Left renal cortex interstitium (tissue), 4 donors: ENCODE measurements at regions not wholly inside any gene's neighbourhood (a gene's known extent, or its start where the extent isn't known, plus 50 kb on each side); places are given as distances from the start of the nearest gene placed in this dataset.

Experiments used
- DNase-seq, 4 donors: peaks; one replicate each; pipeline ENCODE4 v3.0.0-alpha.2; 2013; ENCODE audit warnings: low read depth in 4 of 4, low spot score in 2 of 4, missing footprints in 1 of 4

DNA sequence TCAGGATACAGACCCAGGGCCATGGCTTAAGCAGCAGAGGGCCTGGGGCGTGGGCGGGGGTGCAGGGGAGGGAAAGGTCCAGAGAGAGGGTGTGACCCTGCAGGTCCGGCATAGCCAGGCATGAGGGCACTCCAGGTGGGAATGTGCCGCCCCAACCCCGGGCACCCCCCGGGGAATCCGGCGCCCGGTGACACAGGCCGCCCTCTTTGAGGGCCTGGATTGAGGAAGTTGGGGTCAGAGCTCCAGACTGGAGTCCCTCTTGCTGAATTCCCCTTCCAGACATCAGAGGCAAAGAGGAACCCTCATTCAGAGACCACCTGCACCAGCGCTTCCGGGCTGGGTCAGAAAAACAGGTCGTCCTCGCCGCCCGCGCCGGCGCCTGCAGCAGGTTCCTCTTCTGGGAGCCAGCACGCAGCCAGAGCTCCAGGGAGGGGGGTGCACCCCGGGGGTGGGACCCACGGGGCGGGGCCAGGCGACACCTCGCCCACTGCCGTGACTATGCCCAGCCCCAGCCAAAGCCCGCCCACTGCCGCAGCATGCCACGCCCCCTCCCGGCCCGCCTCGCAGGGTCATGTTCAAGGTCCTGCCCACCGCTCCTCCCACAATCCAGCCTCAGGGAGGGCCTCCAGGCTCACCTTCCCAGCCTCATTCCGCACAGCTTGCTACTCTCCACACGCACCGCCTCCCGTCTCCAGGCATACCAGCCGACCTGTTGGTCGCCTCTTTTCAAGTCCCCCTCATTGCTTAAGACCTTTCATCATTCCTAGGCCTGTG is 98.3 kb upstream of the ID2 start:
- DNase-seq: peak; percentile 59 to 85 (median 78)

DNA sequence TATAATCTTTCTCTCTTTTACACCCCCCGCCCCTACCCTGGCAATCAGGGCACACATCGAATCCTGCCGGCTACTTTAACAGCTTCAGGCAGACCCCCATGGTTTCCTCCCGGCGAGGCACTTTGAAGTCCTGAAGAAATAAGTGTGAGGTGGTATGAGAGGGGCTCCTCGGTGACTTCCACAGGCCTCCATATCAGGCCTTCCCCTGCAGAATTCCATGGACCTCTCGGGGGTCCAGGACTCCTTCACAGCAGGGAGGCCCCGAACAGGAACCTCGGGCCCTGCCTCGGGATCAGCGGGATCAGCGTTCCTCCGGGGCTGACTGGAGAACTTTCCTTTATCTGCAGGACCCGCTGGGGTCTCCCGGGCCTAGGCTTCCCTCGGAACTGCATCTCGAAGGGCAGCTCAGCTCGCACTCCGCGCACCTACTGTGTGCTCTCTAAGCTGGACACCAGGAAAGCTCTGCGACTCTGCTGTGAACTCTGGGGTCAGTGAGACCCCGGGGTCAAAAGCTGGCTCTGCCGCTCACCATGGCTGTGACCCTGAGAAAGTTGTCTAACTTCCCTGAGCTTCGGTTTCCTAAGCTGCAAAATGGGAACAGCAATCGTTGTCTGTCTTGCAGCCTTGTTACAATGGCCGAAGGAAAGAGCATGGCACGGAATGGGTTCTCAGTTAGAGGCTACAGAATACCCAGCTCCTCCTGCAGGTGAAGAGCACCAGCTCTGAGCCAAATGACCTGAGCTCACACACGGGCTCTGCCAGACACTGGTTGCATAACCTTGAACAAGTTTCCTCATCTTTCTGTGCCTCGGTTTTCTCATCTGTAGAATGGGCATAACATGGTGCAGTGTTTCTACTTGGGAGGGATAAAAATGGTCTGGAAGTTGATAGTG is 97.4 kb upstream of the ID2 start:
- DNase-seq: no peak

DNA sequence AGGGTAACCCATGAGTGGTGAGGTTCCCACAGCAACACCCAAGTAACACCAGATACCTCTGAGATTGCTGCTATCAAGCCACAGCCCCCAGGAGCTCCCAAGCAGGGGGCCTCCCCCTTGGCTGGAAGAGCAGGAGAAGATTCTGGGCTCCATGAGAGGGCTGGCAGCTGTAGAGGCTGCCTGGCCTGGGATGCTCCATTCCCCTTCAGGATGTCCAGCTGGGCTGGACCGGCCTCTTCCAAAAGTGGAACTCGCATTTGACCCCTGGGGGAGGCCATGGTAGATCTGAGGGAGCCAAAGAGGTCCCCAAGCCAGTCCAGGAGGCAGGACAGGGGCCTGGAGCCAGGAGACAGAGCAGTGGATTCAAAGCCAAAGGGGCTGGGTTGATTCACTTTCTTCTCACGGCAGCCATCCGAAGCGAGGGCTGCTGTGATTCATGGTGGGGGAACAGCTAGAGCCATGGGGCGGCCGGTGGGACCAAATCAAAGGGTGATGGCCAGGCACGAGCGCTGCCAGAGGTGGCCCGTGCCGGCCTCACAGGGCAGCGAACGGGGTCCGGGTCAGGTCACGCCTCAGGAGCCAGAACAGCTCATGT is 95.3 kb upstream of the ID2 start:
- no peak for DNase-seq

DNA sequence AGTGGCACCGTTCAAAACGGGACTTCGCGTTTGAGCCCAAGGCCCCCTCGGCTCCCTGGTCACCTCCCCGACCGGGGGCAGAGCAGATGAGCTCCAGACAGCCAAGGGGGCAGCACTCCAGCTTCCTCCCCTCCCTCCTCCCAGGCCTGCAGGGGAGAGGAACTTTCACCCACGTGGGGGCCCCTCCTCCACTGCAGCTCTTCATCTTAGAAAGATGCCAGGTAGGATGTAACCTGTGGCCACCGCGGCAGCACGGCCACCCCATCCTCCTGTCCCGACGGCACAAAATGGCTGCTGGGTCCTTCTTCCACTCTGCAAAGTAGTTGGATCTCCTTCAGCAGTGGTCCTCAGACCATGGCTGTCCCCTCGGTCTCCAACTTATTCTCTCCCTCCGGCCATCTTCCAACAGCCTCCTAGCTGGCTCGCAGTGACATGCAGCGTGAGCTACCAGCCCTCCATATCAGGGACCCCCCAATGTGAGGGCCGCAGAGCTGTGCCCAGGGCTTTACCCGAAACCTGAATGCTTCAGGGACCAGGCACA is 94.5 kb upstream of the ID2 start:
- no peak for DNase-seq

DNA sequence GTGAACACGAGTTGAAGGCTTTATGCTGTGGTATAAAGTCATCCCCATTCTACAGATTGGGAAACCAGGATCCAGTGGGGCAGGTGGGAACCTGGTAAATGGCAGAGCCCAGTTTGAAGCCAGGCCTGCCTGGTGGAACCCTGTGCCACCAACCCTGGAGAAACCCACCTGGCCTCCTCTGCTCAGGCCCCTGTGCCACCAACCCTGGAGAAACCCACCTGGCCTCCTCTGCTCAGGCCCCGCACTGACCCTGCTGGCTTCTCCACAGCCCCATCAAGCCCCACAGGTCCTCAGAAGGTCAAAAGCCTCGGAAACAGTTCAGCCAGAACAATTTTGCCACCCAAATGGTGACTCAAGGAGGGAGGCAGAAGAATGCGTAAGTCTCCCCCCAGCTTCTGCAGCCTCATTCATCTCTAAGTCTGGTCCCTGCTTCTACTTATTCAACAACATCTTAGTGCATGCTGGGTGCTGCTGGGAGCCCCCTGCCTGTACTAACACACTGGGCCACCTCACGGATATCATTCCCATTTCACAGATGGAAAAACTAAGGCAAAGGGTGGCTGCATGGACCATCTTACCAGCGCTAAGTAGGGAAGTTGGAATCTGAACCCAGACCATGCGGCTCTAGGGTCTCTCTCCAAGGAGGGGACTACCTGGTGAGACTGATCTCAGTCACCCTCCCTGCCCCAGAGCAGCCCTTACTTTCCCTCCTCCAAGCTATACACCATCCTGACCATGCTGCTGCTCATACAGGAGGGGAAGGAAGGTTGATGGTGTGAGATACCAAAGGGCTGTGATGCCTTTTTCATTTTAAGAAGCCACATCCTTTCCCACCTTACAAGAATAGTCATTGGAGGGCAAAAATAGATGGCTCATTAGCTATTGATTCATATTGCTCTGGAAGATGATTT is 93.7 kb upstream of the ID2 start:
- no peak for DNase-seq

DNA sequence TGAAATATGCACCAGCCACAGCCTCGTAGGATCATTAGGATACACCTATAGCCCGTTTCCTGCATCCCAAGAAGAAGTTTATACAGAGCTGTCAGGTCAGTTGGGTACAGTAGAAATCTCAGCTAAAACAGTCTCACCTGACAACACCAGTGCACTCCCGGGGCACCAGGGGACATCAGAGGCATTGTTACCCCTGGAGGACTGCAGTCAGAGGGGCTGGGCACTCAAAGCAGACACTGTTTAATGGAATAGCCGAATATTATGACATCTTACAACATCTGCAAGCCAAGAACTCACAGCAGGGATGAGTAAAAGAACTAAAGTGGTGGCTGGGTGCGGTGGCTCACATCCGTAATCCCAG is 93.0 kb upstream of the ID2 start:
- no peak for DNase-seq

DNA sequence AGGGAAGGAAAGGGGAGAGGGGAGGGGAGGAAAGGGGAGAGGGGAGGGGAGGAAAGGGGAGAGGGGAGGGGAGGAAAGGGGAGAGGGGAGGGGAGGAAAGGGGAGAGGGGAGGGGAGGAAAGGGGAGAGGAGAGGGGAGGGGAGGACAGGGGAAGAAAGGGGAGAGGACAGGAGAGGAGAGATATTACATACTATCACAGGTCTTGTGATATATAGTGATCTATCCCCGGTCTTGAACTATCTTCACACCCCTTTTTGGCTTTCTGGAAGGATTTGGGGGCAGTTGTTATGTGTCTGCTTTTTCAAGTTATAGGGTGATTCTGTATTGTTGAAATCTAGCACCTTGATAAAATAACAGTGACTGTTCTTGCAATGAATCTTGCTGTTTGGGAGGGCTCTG is 92.1 kb upstream of the ID2 start:
- no peak for DNase-seq

DNA sequence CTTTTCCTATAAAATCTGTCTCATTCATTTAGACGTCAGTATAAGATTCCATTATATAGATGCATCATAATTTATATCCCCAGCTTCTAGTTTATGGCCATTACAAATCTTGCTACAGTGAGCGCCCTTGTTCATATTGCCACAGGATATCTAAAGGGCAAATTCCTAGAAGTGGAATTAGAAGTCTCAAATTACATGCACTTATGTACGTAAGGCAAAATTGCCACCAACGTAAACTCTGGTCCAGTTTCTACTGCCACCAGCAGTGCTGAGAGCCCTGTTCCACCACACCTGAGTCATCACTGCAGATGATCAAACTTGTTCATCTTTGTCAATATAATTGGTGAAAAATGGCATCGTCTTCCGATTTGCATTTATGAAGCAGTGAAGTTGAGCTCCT is 90.9 kb upstream of the ID2 start:
- DNase-seq: no peak

DNA sequence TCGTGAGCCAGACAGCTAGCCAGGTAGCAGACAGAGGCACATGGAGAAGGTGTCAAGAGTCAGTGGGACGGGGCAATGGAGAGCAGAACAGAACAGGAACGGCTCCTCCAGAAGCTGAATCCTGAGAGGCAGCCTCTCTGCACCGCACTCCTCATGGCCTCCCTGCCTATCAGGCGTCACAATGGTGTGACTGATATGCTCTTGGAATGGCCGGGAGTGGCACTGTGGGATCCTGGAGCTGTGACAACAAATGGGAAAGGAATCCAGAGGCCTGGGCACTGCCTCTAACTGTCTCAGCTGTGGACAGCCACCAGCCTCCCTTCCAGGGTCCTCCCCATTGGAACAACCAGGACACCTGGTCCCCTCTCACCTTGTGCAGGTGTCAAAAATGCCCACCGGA is 89.1 kb upstream of the ID2 start:
- no peak for DNase-seq

DNA sequence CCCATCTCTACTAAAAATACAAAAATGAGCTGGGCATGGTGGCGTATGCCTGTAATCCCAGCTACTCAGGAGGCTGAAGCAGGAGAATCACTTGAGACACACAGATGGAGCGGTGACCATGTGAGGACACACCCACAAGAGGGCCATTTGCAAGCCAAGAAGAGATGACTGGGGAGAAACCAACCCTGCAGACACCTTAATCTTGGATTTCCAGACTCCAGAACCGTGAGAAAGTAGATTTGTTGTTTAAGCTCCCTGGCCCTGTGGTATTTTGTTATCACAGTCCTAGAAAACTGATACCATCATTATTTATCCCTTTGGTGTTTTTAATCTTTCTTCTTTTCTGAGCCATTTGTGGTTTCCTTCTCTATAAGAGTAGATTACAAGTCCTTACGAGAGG is 88.6 kb upstream of the ID2 start:
- no peak for DNase-seq

DNA sequence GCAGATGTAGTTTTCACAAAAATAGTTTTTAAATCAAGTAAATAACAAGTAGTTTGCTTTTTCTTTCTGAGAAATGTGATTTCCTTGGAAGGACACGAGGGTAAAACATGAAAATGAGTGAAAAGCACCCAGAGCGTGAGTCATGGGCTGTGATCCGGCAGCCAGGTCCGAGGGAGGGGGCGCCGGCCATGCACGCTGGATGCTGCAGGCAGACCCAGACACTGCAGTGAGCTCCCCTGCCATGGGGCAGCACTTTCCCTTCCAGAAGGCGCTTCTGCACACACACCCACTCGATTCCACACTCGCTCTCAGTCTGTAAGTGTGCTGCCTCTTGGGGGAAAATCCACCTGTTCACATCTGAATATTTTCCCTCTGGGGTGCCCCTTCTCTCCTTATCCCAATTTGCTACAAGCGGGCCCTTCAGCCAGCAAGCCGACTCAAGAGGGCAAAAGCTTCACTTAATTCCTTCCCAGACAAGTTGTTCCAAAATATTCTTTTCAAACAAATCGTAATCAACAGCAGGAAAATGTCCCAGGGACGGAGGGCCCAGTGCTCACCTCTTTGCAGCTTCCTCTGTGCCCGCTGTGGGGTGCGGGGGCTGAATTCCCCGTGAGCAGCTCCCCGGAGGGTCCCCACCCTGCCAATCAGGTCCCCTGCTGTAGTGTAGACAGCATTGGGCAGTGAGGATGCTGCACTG is 87.0 kb upstream of the ID2 start:
- DNase-seq: no peak

DNA sequence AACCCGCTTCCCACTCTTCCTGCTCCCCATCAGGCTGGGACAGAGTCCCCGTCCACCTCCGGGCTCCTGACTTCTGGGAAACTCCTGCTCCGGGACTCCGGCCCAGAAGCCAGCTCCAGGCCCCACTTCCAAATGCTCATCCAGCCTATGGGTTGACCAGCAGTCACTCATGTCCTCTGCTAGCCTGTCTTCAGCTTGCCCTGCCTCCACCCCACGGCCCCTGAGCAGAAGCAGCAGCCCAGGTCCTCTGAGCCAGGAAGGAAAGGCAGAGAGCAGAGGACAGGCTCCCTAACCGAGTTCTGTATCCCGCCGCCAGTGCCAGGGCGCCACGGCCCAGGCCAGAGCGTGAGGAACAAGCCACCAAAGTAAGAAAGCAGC is 86.4 kb upstream of the ID2 start:
- DNase-seq: no peak

DNA sequence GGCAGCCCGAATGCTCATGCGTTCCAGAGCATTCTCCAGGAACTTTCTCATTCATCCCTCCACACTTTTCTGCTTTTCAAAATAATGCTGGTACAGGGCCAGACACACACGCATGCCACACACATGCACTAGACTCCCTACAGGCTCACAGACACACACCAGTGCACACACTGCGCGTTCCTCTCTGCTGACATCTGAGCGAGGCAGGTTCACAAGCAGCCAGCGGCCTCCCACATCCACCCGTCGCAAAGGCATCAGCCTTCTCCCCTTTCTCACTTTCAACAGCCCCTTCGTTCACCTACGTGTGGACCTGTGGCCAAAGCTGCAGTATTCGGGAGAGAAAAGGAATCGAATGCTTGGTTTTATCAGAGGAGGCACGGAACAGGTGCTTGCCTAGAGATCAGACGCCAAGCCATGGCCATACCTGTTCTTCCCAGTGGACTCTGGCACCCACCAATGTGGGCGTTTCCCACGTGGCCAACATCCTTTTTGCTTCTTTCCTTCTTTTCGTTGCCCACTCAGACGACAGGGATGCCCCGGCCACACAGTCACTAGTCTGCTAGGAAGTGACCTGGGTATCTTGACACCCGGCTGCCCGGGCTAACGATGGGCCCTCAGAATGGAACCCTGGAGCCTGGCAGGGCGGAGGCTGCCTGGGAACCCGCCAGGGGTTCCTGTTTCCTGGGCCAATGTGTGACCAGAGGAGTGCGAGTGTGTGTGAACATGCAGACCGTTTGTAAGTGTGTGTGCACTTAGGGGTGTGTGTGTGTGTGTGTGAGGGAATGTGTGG is 85.8 kb upstream of the ID2 start:
- DNase-seq: no peak

DNA sequence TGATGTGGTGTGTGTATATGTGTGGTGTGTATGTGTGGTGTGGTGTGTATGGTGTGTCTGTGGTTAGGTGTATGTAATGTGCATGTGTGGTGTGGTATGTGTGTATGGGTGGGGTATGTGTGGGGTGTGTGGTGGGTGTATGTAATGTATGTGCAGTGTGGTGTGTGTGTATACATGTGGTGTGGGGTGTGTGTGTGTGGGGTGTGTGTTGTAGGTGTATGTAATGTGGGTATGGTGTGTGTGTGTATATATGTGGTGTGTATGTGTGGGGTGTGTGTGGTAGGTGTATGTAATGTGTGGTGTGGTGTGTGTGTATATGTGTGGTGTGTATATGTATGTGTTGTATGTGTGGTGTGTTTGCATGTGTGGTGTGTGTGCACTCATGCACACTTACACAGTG is 84.8 kb upstream of the ID2 start:
- no peak for DNase-seq

DNA sequence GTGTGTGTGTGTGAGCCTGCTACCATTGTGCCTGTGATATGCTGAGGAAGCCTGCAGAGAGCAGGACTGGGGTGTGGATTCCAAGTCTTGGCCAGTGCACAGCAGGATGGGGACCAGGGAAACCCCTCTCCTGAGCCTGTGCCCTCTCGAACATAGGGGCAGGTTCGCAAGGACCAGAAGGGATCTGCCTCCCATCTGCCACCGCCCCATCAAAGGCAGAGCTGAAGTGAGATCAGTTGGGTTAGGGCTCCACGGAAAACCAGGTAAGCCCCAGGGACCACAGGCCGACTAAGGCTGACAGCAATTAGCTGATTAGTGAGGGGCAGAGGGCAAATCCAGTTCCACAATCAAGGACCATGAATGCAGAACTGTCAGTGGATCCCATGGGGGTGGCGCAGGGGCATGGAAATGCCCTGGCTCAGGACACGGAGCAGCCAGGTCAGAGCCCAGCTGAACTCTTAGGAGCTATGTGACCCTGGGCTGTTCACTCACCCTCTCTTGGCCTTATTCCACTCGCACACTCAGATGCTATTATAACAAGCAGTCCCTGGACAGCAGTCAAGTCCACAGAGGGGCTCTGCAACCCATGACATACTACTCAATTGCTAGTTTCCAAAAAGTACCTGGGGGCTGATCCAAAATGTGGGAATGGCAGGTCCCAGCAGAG is 84.2 kb upstream of the ID2 start:
- DNase-seq: no peak

DNA sequence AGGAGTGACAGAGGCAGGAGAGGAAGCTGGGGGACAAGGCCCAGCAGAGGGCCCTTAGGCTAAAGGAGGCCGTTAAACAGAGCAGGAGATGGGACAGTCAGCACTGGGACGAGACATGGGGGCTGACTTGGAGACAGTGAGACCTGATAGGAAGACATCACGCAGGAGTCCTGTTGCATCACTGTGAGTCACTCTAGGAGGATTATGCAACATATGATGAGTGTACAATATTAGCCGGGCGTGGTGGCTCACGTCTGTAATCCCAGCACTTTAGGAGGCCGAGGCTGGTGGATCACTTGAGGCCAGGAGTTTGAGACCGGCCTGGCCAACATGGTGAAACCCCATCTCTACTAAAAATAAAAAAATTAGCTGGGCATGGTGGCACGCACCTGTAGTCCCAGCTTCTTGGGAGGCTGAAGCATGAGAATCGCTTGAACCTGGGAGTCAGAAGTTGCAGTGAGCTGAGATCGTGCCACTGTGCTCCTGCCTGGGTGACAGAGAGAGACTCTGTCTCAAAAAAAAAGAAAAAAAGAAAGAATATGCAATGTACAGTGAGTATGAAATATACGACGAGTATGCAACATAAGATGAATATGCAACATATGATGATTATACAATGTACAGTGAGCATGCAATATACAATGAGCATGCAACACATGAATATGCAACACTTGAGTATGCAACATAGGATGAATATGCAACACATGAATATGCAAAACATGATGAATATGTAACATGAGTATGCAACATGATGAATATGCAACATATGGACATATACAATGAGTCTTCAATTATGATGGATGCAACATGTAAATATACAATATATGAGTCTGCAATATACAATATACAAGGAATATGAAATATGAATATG is 83.3 kb upstream of the ID2 start:
- no peak for DNase-seq

DNA sequence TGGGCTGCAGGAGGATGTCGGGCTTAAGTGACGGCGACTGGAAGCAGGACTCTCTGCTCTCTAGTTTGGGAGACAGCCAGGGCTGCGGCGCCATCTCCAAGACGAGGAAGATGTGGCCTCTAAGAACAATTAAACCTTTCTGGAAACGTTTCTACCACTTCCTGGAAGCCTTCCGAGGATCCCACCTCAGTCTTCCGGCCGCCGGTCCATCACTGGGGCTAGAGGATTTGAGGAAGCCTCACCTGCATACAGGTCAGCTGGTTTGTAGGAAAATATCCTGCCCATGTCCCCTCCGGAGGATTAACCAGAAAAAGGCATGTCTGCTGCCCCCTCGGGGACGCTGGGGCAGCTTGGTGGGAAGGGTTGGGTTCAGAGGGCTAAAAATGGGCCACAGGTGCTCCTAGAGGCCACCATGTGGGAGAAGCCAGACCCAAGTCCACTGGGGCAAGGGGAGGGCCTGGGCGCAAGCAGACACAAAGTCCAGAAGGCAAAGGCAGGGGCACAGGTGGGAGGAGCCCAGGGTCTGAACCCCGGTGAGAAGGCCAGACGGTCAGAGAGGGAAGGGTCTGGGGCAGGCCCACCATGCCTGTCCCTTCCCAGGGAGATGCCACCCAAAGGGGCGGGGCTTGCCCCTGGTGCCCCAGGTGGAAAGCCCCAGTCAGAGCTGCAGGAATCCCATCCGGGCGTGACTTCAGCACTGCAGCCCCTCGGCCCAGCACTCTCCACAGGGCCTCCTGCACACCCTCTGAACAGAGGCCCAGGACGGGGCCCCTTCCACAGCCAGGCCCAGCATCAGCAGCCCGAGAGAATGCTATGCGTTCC is 82.2 kb upstream of the ID2 start:
- no peak for DNase-seq
